ENCODE measurements at regions not wholly inside any gene's neighbourhood (a gene's known extent, or its start where the extent isn't known, plus 50 kb on each side); places are given as distances from the start of the nearest gene placed in this dataset.
"Not testable (repeated sequence)": the region's sequence is repeated elsewhere in the genome, so short reads cannot be mapped to it uniquely, and the experiment has no call there.

DNA sequence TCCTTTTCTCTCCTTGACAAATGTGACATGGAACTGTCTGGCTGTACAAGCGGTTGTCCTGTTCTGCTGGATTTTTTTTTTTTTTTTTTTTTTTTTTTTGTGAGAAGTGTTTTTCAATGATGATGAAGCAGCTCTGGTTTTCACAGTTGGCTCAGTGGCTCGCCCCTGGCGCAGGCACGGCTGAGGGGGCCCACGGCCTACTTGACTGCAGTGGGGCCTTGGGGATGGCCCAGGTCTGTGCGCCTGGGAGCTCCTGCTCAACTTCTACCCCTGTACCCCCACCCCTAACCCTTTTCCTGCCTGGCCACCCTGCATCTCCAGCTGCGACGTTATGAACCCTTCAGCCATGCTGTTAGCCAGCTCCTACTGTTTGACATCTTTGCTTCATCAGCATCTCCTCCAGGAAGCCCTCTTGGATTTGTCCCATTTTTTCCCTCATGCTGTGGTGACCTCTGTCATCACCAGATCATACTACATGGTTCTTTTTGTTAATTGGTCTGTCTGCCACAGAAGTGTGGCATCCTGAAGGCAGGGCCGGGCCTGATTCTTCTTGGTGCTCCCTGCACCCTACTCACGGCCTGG lies 167.9 kb downstream of the INHBB start:
- ATAC-seq (no peak), DNase-seq (ENCODE audit: low spot score in 2 of 2) (no peak)
- H3K27ac Mint-ChIP-seq: no peak overlapping the region
- H3K4me3 Mint-ChIP-seq: no peak overlapping the region
- H3K9me3 Mint-ChIP-seq: no peaks in the 10 kb centered on the region
- no peaks in the 10 kb centered on the region for H3K36me3 Mint-ChIP-seq
- H3K4me1 Mint-ChIP-seq: peaks cover 7% of the 10 kb centered on the region

DNA sequence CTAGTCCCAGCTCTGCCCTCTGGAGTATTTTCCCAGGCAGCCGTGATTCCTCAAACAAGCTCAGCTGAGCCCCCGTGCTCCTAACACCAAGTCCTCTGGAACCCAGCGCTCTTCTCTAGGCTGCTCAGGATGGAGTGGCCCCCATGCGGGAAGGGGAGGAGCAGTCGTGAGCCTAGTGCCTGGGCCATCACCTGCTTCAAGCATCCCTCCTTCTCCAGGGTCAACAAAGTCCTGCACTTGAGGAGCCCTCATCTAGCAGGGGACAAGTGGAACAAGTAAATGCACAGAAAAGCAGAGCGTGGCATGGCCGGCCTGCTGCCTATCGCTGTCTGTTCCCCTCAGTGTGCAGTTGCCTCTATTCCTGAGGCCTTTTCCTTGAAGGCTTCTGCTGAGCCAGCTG lies 168.6 kb downstream of the INHBB start:
- Mint-ChIP-seq H3K9me3 (no peaks in the 10 kb centered on the region), H3K36me3 (no peaks in the 10 kb centered on the region), H3K4me1 (peaks cover 7% of the 10 kb centered on the region), H3K27ac (no peak overlapping the region), H3K4me3 (no peak overlapping the region)
- peak; percentile 8 for ATAC-seq
- DNase-seq (ENCODE audit: low spot score in 2 of 2): no peak

DNA sequence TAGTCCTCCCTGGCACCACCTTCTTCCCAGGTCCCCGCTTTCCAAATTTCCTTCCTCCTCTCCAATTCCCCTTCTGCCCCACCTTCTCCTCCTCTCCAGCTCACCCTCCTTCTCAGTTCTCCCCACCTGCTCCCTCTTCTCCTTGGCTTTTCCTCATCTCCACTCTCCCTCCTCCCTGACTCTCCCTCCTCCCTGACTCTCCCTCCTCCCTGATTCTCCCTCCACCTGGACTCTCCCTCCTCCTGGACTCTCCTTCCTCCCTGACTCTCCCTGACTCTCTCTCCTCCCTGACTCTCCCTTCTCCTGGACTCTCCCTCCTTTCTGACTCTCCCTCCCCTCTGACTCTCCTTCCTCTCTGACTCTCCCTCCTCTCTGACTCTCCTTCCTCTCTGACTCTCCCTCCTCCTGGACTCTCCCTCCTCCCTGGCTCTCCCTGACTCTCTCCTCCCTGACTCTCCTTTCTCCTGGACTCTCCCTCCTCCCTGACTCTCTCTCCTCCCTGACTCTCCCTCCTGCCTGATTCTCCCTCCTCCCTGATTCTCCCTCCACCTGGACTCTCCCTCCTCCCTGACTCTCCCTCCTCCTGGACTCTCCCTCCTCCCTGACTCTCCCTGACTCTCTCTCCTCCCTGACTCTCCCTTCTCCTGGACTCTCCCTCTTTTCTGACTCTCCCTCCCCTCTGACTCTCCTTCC lies 169.3 kb downstream of the INHBB start:
- ATAC-seq; H3K36me3 Mint-ChIP-seq; H3K27ac Mint-ChIP-seq; H3K4me3 Mint-ChIP-seq; H3K4me1 Mint-ChIP-seq; H3K9me3 Mint-ChIP-seq; DNase-seq (ENCODE audit: low spot score in 2 of 2): not testable (repeated sequence)

DNA sequence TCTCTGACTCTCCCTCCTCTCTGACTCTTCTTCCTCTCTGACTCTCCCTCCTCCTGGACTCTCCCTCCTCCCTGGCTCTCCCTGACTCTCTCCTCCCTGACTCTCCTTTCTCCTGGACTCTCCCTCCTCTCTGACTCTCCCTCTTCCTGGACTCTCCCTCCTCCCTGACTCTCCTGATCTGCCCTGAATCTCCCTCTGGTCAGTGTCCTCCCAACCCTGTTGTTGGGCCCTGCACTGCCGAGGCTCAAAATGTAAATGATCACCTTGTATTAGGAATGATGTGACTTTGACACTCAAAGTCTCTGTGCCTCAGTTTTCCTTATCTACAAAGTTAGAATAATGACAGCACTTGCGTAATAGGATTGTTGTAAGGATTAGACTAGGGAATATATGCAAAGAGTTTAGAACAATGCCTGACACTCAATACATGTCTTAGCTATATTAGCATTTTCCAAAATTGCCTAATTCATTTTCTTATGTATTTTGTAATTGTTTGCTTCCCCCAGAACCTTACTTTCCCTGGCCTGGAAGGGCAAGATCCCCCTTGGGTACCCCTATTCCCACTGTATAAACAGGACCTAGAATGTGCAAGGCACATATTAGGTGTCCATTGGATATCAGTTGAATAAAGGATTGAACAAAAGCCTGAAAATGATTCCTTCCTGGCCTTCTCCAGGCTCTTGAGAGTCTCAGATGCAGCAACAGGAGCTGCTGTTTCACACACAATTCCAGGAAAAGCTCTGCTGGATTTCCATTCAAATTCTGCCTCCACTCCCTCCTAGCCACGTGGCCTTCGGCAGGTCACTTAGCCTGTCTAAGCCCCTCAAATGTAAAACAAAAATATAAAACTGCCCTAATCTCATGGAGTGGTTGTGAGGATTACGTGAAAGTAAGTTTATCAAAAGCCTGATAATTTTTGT lies 170.1 kb downstream of the INHBB start:
- no peaks in the 10 kb centered on the region for H3K36me3 Mint-ChIP-seq
- DNase-seq (ENCODE audit: low spot score in 2 of 2): no peak
- no peak overlapping the region for H3K4me3 Mint-ChIP-seq
- no peak overlapping the region for H3K27ac Mint-ChIP-seq
- H3K9me3 Mint-ChIP-seq: no peaks in the 10 kb centered on the region
- no peak for ATAC-seq
- H3K4me1 Mint-ChIP-seq: peaks cover 7% of the 10 kb centered on the region

DNA sequence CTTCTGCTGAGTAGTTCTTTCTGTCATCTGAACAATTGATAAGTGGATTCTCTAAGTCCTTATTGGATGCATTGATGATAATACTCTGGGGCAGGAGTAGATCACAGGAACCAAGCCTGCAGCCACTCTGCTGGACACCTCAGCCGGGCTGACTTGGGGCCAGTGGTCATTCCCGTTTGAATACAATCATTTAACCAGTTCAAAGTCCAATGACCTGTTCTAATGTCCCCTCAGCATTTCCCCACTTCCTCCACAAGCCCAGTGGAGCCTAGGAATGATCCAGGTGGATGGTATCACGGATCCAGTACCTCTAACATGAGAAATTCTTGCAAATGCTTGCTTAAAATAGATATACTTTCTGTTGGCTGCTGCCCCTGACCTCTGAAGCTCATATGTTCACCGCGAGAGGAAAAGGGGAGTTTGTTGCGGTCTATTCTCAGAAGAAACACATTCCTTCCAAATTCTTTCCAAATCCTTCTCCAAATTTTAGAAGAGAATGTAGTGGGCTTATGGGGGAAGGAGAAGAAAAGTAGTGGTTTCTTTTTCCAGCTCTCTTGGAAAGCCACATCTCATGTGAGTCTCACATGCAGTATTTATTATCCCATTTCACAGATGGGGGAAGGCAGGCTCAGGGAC lies 170.9 kb downstream of the INHBB start:
- H3K4me3 Mint-ChIP-seq: no peak overlapping the region
- no peaks in the 10 kb centered on the region for H3K9me3 Mint-ChIP-seq
- no peak overlapping the region for H3K27ac Mint-ChIP-seq
- H3K4me1 Mint-ChIP-seq: peaks cover 7% of the 10 kb centered on the region
- ATAC-seq: no peak
- no peak for DNase-seq (ENCODE audit: low spot score in 2 of 2)
- no peaks in the 10 kb centered on the region for H3K36me3 Mint-ChIP-seq

DNA sequence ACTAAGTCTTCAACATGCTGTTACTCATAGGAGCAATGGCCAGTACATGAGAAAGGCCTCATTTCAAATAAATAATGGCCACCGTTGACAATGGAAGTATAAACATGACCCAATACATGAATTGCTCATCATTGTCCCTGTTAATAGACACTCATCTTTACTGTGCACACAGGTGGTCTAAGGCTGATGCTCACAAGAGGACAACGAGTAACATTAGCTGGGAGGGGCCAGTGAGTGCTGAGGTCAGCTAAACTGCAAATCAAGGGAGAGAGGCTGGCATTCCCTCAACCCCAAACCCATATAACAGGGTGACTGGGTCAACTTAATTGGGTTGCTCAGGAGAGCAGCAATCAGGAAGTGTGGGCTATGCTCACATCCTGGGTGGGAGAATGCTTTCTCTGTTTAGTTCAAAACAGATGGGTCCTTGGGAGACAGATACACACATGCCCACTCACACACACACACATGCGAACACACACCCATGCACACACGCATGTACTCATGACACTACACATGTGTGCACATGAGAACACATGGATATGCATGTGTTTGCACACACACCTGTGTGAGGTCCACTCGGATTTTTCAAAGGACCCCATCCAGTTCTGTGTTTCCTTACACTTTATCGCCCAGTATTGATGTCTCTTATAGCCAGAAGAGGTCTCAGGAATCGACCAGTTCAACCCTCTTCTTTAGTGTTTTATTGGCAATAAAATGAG lies 172.0 kb downstream of the INHBB start:
- peaks cover 7% of the 10 kb centered on the region for H3K4me1 Mint-ChIP-seq

DNA sequence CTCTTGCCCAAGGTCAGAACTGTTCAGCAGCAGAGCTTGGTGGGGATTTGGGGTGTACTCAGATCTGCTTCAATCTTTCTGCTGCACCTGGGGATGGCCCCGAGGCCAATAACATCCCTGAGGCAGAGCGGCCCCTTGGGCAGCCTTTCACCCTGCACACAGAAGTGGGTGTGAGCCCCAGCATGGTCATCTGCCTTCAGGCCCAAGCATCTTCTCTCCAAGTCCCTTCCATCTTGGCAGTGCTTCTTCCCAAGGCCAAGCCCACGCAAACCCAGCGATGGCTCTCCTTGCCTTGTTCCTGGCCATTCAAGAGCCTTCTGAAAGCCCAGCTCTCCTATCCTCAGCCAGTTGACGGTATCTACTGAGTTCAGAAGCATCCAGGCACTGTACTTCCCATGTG lies 172.9 kb downstream of the INHBB start:
- no peak for ATAC-seq
- peaks cover 7% of the 10 kb centered on the region for H3K4me1 Mint-ChIP-seq
- no peak overlapping the region for H3K4me3 Mint-ChIP-seq

More for the DNA sequence above, 172.0 kb downstream of the INHBB start:
- Mint-ChIP-seq H3K9me3 (no peaks in the 10 kb centered on the region), H3K4me3 (no peak overlapping the region), H3K27ac (no peak overlapping the region), H3K36me3 (no peaks in the 10 kb centered on the region)
- ATAC-seq: no peak
- DNase-seq (ENCODE audit: low spot score in 2 of 2): no peak

DNA sequence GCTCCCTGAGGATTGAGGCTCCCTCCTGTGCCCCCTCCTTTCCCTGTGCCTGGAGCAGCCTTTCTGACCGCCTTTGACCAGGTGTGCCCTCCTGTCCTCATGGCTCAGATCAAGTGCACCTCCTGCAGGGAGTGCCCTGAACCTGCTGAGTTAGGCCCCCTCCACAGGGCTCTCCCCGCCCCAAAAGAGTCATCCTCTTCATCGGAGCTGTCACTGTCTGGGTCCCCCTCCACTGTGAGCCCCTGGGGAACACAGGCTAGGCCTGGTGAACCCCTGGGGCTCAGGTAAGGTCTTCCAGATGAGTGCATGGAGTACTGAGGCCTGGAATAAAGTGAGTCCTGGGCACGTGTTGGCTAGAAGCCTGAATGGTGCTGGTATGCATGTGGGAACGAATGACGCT lies 173.5 kb downstream of the INHBB start:
- no peak for DNase-seq (ENCODE audit: low spot score in 2 of 2)
- peaks cover 1% of the 10 kb centered on the region for H3K4me1 Mint-ChIP-seq
- H3K36me3 Mint-ChIP-seq: no peaks in the 10 kb centered on the region
- no peak for ATAC-seq
- no peak overlapping the region for H3K4me3 Mint-ChIP-seq
- no peak overlapping the region for H3K27ac Mint-ChIP-seq
- no peaks in the 10 kb centered on the region for H3K9me3 Mint-ChIP-seq

More for the DNA sequence above, 172.9 kb downstream of the INHBB start:
- H3K36me3 Mint-ChIP-seq: no peaks in the 10 kb centered on the region
- no peak for DNase-seq (ENCODE audit: low spot score in 2 of 2)
- no peaks in the 10 kb centered on the region for H3K9me3 Mint-ChIP-seq
- H3K27ac Mint-ChIP-seq: no peak overlapping the region

DNA sequence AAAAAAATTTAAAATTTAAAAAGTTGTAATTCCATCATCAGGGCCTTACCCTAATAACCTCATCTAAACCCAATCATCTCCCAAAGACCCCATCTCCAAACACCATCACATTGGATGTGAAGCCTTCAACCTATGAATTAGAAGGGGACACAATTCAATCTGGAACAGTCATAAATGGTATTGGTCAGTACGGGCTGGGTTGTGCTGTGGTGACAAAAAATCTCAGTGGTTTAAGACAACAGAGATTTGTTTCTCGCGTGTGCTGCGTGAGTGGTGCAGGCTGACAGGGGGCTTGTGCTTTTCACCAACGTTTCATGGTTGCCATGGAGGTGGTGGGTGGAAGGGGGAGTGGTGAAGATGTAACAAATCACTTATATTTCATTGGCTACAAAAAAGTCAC lies 174.5 kb downstream of the INHBB start:
- no peak for ATAC-seq

DNA sequence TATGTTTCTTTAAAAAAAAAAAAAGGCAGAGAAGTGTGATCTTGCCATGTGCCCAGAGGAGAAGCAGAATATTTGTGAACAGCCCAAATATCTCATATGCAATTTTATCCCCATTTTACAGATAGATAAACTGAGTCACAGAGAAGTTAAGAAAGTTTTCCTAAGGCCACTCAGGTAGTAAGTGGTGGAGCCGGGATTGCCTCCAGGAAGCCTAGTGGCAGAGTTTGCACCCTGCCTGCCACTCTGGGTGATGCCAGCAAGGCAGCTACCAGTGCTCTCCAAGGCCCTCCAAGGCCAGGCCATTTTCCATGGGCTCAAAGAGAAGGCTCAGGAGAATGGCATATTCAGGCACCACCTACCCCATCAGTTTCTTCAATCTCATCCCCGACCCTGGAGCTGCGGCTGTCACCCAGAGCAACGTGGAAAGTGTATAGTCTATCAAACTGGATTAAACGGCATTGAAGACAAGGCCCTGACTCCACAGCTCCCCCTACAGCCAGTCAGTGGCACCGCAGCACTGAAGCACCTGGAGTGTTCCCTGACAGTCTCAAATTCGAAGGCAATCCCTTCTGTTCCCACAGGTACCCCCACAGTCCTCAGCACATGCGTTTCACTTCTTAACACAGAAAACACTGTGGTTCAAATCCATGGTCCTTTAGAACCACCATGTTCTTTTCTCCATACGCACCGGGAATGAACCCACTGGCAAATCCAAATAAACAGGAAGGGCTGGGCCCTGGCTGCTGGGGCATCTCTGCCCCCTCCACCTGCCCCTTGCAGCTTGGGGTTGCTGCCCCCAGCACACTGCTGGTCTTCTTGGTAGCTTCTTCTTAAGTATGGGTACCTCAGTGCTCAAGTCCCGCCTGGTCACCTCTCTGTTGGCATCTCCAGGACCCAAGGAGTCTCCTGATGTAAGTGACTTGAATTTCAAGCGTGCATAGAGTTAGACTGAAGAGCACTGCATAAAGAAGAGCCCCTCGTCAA lies 175.3 kb downstream of the INHBB start:
- H3K27ac Mint-ChIP-seq: no peak overlapping the region
- no peak overlapping the region for H3K4me3 Mint-ChIP-seq
- DNase-seq (ENCODE audit: low spot score in 2 of 2): peak in 1 of 2 donors; percentile 66
- H3K9me3 Mint-ChIP-seq: no peaks in the 10 kb centered on the region
- ATAC-seq: no peak
- no peaks in the 10 kb centered on the region for H3K36me3 Mint-ChIP-seq
- H3K4me1 Mint-ChIP-seq: no peaks in the 10 kb centered on the region

More for the DNA sequence above, 174.5 kb downstream of the INHBB start:
- Mint-ChIP-seq H3K36me3 (no peaks in the 10 kb centered on the region), H3K27ac (no peak overlapping the region), H3K4me3 (no peak overlapping the region), H3K4me1 (no peaks in the 10 kb centered on the region), H3K9me3 (no peaks in the 10 kb centered on the region)
- DNase-seq (ENCODE audit: low spot score in 2 of 2): no peak

DNA sequence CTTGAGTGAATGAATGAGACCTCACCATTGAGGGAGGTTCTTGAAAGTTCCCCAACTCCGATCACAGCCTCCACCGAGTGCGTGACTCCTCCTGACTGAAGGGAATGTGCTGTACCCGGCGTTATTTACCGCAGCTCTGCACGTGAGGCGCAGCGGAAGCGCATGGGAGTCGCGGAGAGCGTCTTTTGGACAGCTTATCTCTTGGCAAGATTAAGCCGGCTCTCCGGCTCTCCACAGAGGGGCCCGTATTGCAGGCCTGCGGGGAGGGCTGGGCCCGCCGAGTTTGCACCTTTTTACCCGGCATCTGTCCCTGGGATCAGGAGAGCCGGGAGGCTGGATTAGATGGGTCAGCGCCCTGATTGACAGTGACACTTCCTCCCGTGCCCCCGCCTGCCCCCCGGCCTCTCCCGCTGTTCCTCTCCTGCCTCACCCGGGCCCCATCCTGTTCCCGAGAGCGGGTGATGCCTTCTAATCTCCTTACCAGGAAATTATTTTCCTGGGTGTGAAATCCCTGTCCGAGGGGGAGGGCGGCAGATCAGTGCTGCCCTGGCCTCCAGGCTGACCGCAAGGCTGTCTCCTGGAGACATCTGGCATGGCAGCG lies 176.3 kb downstream of the INHBB start:
- DNase-seq (ENCODE audit: low spot score in 2 of 2) (no peak), ATAC-seq (no peak)
- no peak overlapping the region for H3K27ac Mint-ChIP-seq
- no peaks in the 10 kb centered on the region for H3K4me1 Mint-ChIP-seq
- H3K4me3 Mint-ChIP-seq: no peak overlapping the region
- H3K36me3 Mint-ChIP-seq: no peaks in the 10 kb centered on the region
- H3K9me3 Mint-ChIP-seq: no peaks in the 10 kb centered on the region

DNA sequence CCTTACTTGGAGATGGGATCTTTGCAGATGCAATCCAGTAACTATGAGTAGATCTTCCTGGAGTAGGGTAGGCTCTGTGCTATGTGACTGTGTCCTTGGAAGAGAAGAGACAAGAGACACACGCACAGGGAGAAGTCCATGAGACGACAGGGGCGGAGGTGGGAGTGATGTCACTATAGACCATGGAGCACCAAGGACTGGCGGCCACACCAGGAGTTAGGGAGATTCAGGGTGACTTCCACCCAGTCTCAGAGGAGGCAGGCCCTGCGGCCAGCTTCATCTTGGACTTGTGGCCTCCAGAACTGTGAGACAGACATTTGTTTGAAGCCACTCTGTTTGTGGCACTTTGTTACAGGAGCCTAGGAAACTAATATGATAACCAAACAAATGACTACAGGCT lies 177.8 kb downstream of the INHBB start:
- ATAC-seq (no peak), DNase-seq (ENCODE audit: low spot score in 2 of 2) (no peak)
- no peak overlapping the region for H3K4me3 Mint-ChIP-seq
- no peaks in the 10 kb centered on the region for H3K36me3 Mint-ChIP-seq
- H3K4me1 Mint-ChIP-seq: no peaks in the 10 kb centered on the region
- no peaks in the 10 kb centered on the region for H3K9me3 Mint-ChIP-seq
- no peak overlapping the region for H3K27ac Mint-ChIP-seq

DNA sequence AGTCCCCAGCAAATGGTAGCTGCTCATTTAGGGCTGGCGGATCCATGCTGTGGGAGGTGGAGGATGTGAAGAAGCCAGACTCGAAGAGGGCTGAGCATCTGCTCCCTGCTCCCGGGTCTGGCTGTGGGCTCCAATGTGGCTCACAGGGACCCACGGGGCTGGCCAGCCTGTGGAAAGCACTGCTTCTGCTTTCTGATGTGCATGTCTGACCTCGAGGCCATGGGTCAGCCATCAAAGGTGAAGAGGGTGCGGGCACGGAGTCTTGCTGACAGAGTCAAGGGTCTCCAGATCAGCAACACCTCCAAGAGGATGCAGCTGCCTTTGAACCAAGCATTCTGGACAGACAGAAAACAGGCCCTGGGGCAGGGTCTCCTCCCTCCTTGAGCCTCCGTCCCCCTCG lies 178.2 kb downstream of the INHBB start:
- Mint-ChIP-seq H3K9me3 (no peaks in the 10 kb centered on the region), H3K27ac (no peak overlapping the region), H3K36me3 (no peaks in the 10 kb centered on the region), H3K4me3 (no peak overlapping the region), H3K4me1 (no peaks in the 10 kb centered on the region)
- DNase-seq (ENCODE audit: low spot score in 2 of 2): no peak
- no peak for ATAC-seq

Measured in stimulated activated effector memory CD8-positive, alpha-beta T cell treated with anti-CD3 and anti-CD28 coated beads, Interleukin-12 subunit alpha, Interleukin-12 subunit beta, amount 100 ng/mL, for 72 hours (primary cell).